ENCODE measurements at regions not wholly inside any gene's neighbourhood (a gene's known extent, or its start where the extent isn't known, plus 50 kb on each side); places are given as distances from the start of the nearest gene placed in this dataset.

GRCh38 chr2:37780387-37780676, 108.9 kb upstream of the CDC42EP3 start:
- TF ChIP-seq REST (IDR thresholded peaks at IDR 0.05; ENCODE audit: insufficient read depth in 1 of 2, low read depth in 2 of 2, low read length in 2 of 2): no peak
- no peak for TF ChIP-seq SIN3A (IDR thresholded peaks at IDR 0.05; ENCODE audit: borderline replicate concordance, insufficient read depth, low read length)
